Prostate gland (tissue), 2 donors: ENCODE measurements at regions not wholly inside any gene's neighbourhood (a gene's known extent, or its start where the extent isn't known, plus 50 kb on each side); places are given as distances from the start of the nearest gene placed in this dataset.

ENCODE experiments used
- DNase-seq: peaks from one replicate; pipeline ENCODE4 v3.0.0-alpha.2; 2019; ENCODE audit warnings: low spot score
- H3K27ac ChIP-seq, 2 donors: fragments of 200-600 bp; sonication (generic); 2 replicates each; pipeline ENCODE4 v1.5.1; 2017 to 2019
- H3K27me3 ChIP-seq: fragments of 200-600 bp; sonication (generic); replicated peaks from 2 replicates; pipeline ENCODE4 v1.5.1; 2019; ENCODE audit not compliant: insufficient read depth
- H3K36me3 ChIP-seq, 2 donors: fragments of 200-600 bp; sonication (generic); 1 replicate in 1 of 2; 2 replicates in 1 of 2; pipeline versions ENCODE4 v1.5.1 to v1.8.1; 2017 to 2019
- H3K4me1 ChIP-seq: fragments of 200-600 bp; sonication (generic); replicated peaks from 2 replicates; pipeline ENCODE4 v1.5.1; 2019
- H3K4me3 ChIP-seq, 2 donors: fragments of 200-600 bp; sonication (generic); 2 replicates each; pipeline ENCODE4 v1.5.1; 2017 to 2019
- H3K9me3 ChIP-seq: fragments of 200-600 bp; sonication (generic); 2 replicates; pipeline ENCODE4 v1.5.1; 2017
- POLR2A ChIP-seq: fragments of 450-650 bp; IDR thresholded peaks from one replicate; pipeline ENCODE4 v1.6.1; 2016; ENCODE audit warnings: antibody characterized with exemption, mild to moderate bottlenecking
- POLR2AphosphoS5 ChIP-seq: sonication (generic); formaldehyde crosslinking; IDR thresholded peaks from one replicate; pipeline ENCODE4 v1.6.1; 2017; ENCODE audit warnings: antibody characterized with exemption
- WGBS: methylation state at CpG from one replicate; pipeline ENCODE4 v1.1.5; 2018; 5-methylcytosine and 5-hydroxymethylcytosine counted together
- intact Hi-C: fragments of 100-400 bp; cut with DNase I; formaldehyde crosslinking; loops from one replicate; pipeline ENCODE4 v1.14.2; 2022
- TF ChIP-seq, protein P1 (sequence below), 4 experiments: fragments of 200-600 bp in 2 of 4; fragments of 450-650 bp in 2 of 4; sonication (generic) in 2 of 4; IDR thresholded peaks; 1 replicate in 3 of 4; 2 replicates in 1 of 4; pipeline ENCODE4 v1.5.1; 2016 to 2019; ENCODE audit warnings: antibody characterized with exemption in 4 of 4, mild to moderate bottlenecking in 2 of 4, moderate library complexity in 2 of 4

- 78% methylated on average over 3 of the region's 3 CpGs for WGBS
- H3K4me3 ChIP-seq, result no peak overlapping the region
- DNase-seq, result no peak
- no peak overlapping the region for H3K27ac ChIP-seq
- no peaks in the 10 kb centered on the region for H3K9me3 ChIP-seq
- H3K27me3 ChIP-seq, result no peaks in the 10 kb centered on the region
- H3K4me1 ChIP-seq, result no peaks in the 10 kb centered on the region
- intact Hi-C loops, result no loop called here
- H3K36me3 ChIP-seq, result no peaks in the 10 kb centered on the region
- TF ChIP-seq, protein P1, sequence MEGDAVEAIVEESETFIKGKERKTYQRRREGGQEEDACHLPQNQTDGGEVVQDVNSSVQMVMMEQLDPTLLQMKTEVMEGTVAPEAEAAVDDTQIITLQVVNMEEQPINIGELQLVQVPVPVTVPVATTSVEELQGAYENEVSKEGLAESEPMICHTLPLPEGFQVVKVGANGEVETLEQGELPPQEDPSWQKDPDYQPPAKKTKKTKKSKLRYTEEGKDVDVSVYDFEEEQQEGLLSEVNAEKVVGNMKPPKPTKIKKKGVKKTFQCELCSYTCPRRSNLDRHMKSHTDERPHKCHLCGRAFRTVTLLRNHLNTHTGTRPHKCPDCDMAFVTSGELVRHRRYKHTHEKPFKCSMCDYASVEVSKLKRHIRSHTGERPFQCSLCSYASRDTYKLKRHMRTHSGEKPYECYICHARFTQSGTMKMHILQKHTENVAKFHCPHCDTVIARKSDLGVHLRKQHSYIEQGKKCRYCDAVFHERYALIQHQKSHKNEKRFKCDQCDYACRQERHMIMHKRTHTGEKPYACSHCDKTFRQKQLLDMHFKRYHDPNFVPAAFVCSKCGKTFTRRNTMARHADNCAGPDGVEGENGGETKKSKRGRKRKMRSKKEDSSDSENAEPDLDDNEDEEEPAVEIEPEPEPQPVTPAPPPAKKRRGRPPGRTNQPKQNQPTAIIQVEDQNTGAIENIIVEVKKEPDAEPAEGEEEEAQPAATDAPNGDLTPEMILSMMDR (IDR thresholded peaks at IDR 0.05), result no peak
These were observed 1108.3 kb upstream of the MAP3K7 start for GRCh38 chr6:91695221-91695620.

DNA sequence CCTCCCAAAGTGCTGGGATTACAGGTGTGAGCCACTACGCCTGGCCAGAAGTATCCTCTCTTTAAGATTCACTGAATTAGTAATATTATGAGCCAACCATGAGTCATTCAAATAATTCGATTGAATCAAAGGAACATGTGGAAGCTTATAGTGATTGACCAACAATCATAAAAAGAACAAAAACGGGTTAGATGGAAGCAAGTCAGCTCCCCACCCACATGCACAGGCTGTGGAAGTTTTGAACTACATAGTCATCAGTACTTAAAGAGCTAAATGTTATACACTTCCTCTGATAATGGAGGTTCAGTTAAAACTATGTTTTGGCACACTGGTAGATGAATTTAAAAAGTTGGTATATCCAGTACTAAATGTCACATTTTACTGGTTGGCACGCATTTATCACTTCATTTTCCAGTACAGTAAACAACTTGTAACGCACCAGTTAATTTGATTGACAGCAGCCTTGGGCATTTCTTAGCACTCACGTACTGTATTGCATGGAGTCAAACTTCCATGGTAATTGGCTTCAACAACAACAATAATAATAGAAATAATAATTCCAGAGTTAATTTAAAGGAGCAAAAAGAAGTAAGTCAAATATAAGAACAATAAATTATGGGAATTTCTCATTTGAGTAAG is 1107.3 kb upstream of the MAP3K7 start:
- 43% methylated on average over 6 of the region's 6 CpGs for WGBS
- Histone ChIP-seq H3K9me3 (no peaks in the 10 kb centered on the region), H3K4me1 (no peaks in the 10 kb centered on the region), H3K36me3 (no peaks in the 10 kb centered on the region), H3K27ac (no peak overlapping the region), H3K4me3 (no peak overlapping the region), H3K27me3 (no peaks in the 10 kb centered on the region)
- DNase-seq, result no peak
- TF ChIP-seq, protein P1 (IDR thresholded peaks at IDR 0.05), result no peak
- TF ChIP-seq POLR2AphosphoS5 (no peak), POLR2A (no peak)
- intact Hi-C loops, result no loop called here

DNA sequence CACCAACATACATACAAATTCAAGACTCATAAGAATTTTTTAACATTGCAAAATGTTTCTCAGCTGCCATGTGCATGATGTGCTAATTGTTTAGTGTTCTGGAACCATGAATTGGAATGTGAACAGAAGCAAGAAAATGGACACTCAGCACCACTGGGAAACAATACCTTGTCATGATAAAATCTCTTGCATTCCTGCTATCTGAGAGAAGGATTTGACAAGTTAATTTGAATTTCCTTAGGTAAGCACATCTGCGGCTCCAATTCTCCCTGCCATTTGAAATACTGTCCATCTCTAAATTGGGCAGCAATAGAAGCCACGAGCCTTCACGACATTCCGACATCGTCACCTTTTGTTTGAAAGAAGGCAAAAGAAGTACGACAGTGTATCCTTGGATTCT is 1104.6 kb upstream of the MAP3K7 start:
- no peak for DNase-seq
- WGBS, result 80% methylated on average over 6 of the region's 6 CpGs
- H3K9me3 ChIP-seq, result no peaks in the 10 kb centered on the region
- TF ChIP-seq, protein P1 (IDR thresholded peaks at IDR 0.05), result no peak
- H3K27ac ChIP-seq, result no peak overlapping the region
- H3K36me3 ChIP-seq, result no peaks in the 10 kb centered on the region
- intact Hi-C loops, result no loop called here
- no peaks in the 10 kb centered on the region for H3K4me1 ChIP-seq
- H3K4me3 ChIP-seq, result no peak overlapping the region
- no peaks in the 10 kb centered on the region for H3K27me3 ChIP-seq

- no peak for DNase-seq
These were observed 1096.4 kb upstream of the MAP3K7 start for GRCh38 chr6:91683240-91683639.

DNA sequence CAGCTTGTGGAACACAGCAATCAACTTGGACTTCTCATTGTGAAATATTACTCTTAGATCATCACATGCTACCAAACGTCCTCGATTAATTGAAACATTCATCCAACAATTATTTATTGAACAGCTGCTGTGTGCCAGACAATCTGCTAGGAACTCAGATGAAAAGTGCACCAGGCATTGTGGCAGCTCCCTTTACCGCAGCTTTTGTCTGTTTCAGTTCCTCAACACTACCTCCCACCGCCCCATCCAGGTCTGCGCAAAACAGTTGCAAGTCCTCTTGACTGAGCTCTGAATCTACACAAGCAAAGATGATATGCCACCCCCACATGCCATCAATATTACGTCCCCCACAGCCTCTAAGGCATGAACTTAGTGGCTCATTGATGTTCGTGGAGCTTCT is 1094.4 kb upstream of the MAP3K7 start:
- Histone ChIP-seq H3K4me1 (no peaks in the 10 kb centered on the region), H3K9me3 (no peaks in the 10 kb centered on the region), H3K27me3 (no peaks in the 10 kb centered on the region), H3K4me3 (no peak overlapping the region), H3K36me3 (no peaks in the 10 kb centered on the region), H3K27ac (no peak overlapping the region)
- intact Hi-C loops, result no loop called here
- DNase-seq, result no peak
- WGBS, result 82% methylated on average over 7 of the region's 7 CpGs
- TF ChIP-seq POLR2AphosphoS5, result no peak
- no peak for TF ChIP-seq POLR2A
- TF ChIP-seq, protein P1 (IDR thresholded peaks at IDR 0.05), result no peak

More at GRCh38 chr6:91683240-91683639, 1096.4 kb upstream of the MAP3K7 start:
- 88% methylated on average over 4 of the region's 4 CpGs for WGBS
- intact Hi-C loops, result no loop called here
- no peaks in the 10 kb centered on the region for H3K9me3 ChIP-seq
- H3K4me3 ChIP-seq, result no peak overlapping the region
- H3K4me1 ChIP-seq, result no peaks in the 10 kb centered on the region
- TF ChIP-seq POLR2A (no peak), POLR2AphosphoS5 (no peak)
- TF ChIP-seq, protein P1 (IDR thresholded peaks at IDR 0.05), result no peak
- H3K27ac ChIP-seq, result no peak overlapping the region
- no peaks in the 10 kb centered on the region for H3K36me3 ChIP-seq
- H3K27me3 ChIP-seq, result no peaks in the 10 kb centered on the region
